ENCODE measurements at regions not wholly inside any gene's neighbourhood (a gene's known extent, or its start where the extent isn't known, plus 50 kb on each side); places are given as distances from the start of the nearest gene placed in this dataset.

GRCh38 chr12:59055204-59055860, 135.0 kb upstream of the LRIG3 start:
- TF ChIP-seq CTCF (conservative IDR thresholded peaks at IDR 0.05; ENCODE audit: low read depth, low read length) (no peak), POLR2A (IDR thresholded peaks at IDR 0.05; ENCODE audit: low read depth, low read length) (no peak), MAZ (IDR thresholded peaks at IDR 0.05; ENCODE audit: borderline replicate concordance, low read depth, low read length) (no peak), NFE2L2 (IDR thresholded peaks at IDR 0.05; ENCODE audit: low read depth, low read length) (peak; percentile 57; the same call in 1 of the 2 replicates), RFX5 (IDR thresholded peaks at IDR 0.05; ENCODE audit: low read depth, low read length) (no peak), USF2 (IDR thresholded peaks at IDR 0.05; ENCODE audit: low read depth, low read length) (no peak), CEBPB (IDR thresholded peaks at IDR 0.05; ENCODE audit: low read depth, low read length) (peak; percentile 45), RAD21 (IDR thresholded peaks at IDR 0.05; ENCODE audit: low read length) (no peak), SMC3 (IDR thresholded peaks at IDR 0.05; ENCODE audit: low read depth, low read length) (no peak), RCOR1 (IDR thresholded peaks at IDR 0.05; ENCODE audit: insufficient replicate concordance, low read length) (no peak)

All from IMR-90 (cell line).